ENCODE measurements at regions not wholly inside any gene's neighbourhood (a gene's known extent, or its start where the extent isn't known, plus 50 kb on each side); places are given as distances from the start of the nearest gene placed in this dataset.

DNA sequence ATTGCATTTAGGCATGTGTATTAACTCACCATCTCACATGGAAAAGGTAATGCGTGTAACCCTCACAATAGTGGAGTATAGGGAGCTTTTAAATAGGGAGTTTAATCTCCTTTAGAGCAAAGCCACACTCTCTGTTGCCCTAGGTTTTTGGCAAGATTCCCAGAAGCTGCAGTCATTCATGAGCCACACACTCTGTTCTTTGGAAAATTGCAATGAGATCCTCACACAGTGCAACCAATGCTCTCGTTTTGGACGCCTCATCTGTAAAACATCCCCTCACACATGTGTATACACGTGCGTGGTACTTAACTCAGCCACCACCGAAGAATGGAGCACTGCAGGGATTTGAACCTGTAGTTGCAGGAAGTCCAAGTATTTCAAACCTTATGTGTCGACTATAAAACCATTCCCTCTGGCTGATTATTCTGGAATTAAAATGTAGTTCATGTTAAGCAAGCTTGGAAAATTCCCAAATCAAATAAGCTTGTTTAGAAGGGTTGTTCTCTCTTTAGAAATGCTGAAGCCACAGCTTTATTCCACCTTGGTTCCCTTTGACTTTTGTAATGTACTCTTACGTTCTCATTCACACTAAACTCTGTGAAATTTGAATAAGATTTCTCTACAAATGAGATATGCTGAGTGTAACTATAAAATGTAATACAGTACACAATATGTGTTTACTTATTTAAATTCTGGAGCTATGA lies 489.8 kb upstream of the MANEA start:
- no peak for TF ChIP-seq GATA3 (IDR thresholded peaks at IDR 0.05; ENCODE audit: low read depth, low read length)
- no peak for TF ChIP-seq GATA2 (IDR thresholded peaks at IDR 0.05; ENCODE audit: low read depth, low read length)

Measured in SH-SY5Y (cell line).